PC-3 (cell line): ENCODE measurements at regions not wholly inside any gene's neighbourhood (a gene's known extent, or its start where the extent isn't known, plus 50 kb on each side); places are given as distances from the start of the nearest gene placed in this dataset.

Experiments
- ATAC-seq: fragments of 200-7000 bp; cut with Tn5 transposase; 2 replicates; pipeline ENCODE4 v1.9.1; 2020; ENCODE audit warnings: mild to moderate bottlenecking, moderate library complexity
- BruUV-seq: library from RNA; stranded (reverse); fragments of 400-500 nt; replicated peaks from 2 replicates; lab custom pipeline; 2021; lab: Mats Ljungman, UMichigan
- CTCF ChIA-PET: fragments of 300-600 bp; sonication (Branson Sonifier 250); formaldehyde crosslinking; loops from one replicate; lab custom pipeline; 2022; ENCODE audit warnings: antibody characterized with exemption; lab: Charles Lee
- POLR2A ChIA-PET: fragments of 300-600 bp; sonication (Branson Sonifier 250); formaldehyde crosslinking; loops from one replicate; lab custom pipeline; 2022; ENCODE audit warnings: antibody characterized with exemption; ENCODE audit not compliant: unreplicated experiment; lab: Charles Lee
- DNase-seq: peaks from one replicate; pipeline ENCODE4 v3.0.0-alpha.2; 2015
- H2AFZ ChIP-seq: fragments of 300-600 bp; sonication (generic); 2 replicates; pipeline ENCODE4 v1.6.0; 2016; ENCODE audit warnings: antibody characterized with exemption, low read length
- H3F3A ChIP-seq: fragments of 300-600 bp; sonication (generic); one replicate; pipeline ENCODE4 v1.6.0; 2017; ENCODE audit warnings: antibody characterized with exemption, low read length, control low read depth, mild to moderate bottlenecking; ENCODE audit not compliant: unreplicated experiment
- H3K27ac ChIP-seq: fragments of 300-600 bp; sonication (generic); 2 replicates; pipeline ENCODE4 v1.5.1; 2016; ENCODE audit warnings: mild to moderate bottlenecking, low read length
- H3K27me3 ChIP-seq: fragments of 300-600 bp; sonication (generic); 2 replicates; pipeline ENCODE4 v1.6.1; 2016; ENCODE audit warnings: low read length, mixed read lengths
- H3K36me3 ChIP-seq: fragments of 300-600 bp; sonication (generic); 2 replicates; pipeline ENCODE4 v1.6.1; 2016; ENCODE audit warnings: low read depth, mixed run types, low read length, mixed read lengths
- H3K4me1 ChIP-seq: fragments of 300-600 bp; sonication (generic); 2 replicates; pipeline ENCODE4 v1.5.1; 2016; ENCODE audit warnings: low read length; ENCODE audit not compliant: insufficient read depth
- H3K4me2 ChIP-seq: fragments of 300-600 bp; sonication (generic); 2 replicates; pipeline ENCODE4 v1.6.0; 2016; ENCODE audit warnings: low read length
- H3K4me3 ChIP-seq: fragments of 300-600 bp; sonication (generic); 2 replicates; pipeline ENCODE4 v1.5.1; 2016; ENCODE audit warnings: mild to moderate bottlenecking, low read length, mixed read lengths
- H3K79me2 ChIP-seq: fragments of 300-600 bp; sonication (generic); 2 replicates; pipeline ENCODE4 v1.6.1; 2017; ENCODE audit warnings: low read length, mixed read lengths
- H3K9ac ChIP-seq: fragments of 300-600 bp; sonication (generic); 2 replicates; pipeline ENCODE4 v1.6.0; 2016; ENCODE audit warnings: mild to moderate bottlenecking, low read length
- H3K9me2 ChIP-seq: fragments of 300-600 bp; sonication (generic); replicated peaks from 2 replicates; pipeline ENCODE4 v1.6.1; 2016; ENCODE audit warnings: mixed run types, low read length, mixed read lengths
- H3K9me3 ChIP-seq: fragments of 300-600 bp; sonication (generic); 2 replicates; pipeline ENCODE4 v1.6.1; 2016; ENCODE audit warnings: low read length, mixed read lengths
- H4K20me1 ChIP-seq: fragments of 300-600 bp; sonication (generic); 2 replicates; pipeline ENCODE4 v1.6.1; 2016; ENCODE audit warnings: low read length, mixed read lengths
- CTCF ChIP-seq: fragments of 300-600 bp; sonication (generic); conservative IDR thresholded peaks from 2 replicates; pipeline ENCODE4 v1.5.1; 2017; ENCODE audit warnings: antibody characterized with exemption, low read depth, mild to moderate bottlenecking, low read length
- EZH2 ChIP-seq: fragments of 300-600 bp; sonication (generic); IDR thresholded peaks from one replicate; pipeline ENCODE4 v1.6.1; 2017; ENCODE audit warnings: antibody characterized with exemption, mild to moderate bottlenecking, low read length; ENCODE audit not compliant: unreplicated experiment
- EZH2phosphoT487 ChIP-seq: fragments of 300-600 bp; sonication (generic); IDR thresholded peaks from 2 replicates; pipeline ENCODE4 v1.6.1; 2018; ENCODE audit warnings: mild to moderate bottlenecking, antibody characterized with exemption, low read length, borderline replicate concordance
- intact Hi-C: fragments of 100-400 bp; cut with micrococcal nuclease; formaldehyde crosslinking; loops from 2 replicates; pipeline ENCODE4 v1.9.0; 2023

DNA sequence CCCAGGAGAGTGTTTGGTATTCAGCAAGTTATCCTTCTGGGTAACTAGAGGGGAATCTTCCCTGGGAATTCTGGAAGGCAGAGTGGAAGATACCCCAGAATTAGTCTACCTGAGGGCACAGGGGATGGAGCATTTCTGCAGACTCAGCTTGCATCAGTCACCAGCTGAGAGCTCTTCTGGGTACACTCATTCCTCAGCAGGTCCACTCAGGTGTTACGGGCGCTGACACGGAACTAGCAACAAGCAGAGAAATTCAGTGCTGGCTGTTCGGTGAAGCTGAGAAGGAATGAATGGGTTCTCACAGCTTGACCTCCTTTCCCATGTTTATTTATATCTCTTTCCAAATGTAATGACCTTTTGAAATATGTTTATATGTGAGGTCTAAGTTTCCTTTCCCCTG lies 106.0 kb upstream of the PNPLA4 start:
- H3K9ac ChIP-seq: no peak overlapping the region
- no peaks in the 10 kb centered on the region for H4K20me1 ChIP-seq
- BruUV-seq: no TSS peak
- no peak overlapping the region for H3K27ac ChIP-seq
- H3K36me3 ChIP-seq: no peaks in the 10 kb centered on the region
- intact Hi-C loops: no loop called here
- TF ChIP-seq CTCF (no peak), EZH2phosphoT487 (no peak), EZH2 (no peak)
- DNase-seq (no peak), ATAC-seq (no peak)
- CTCF ChIA-PET: no interaction called here
- H3K4me3 ChIP-seq: no peak overlapping the region
- H3K4me1 ChIP-seq: peaks cover 13% of the 10 kb centered on the region
- no peaks in the 10 kb centered on the region for H3K79me2 ChIP-seq
- H3K9me3 ChIP-seq: no peaks in the 10 kb centered on the region
- POLR2A ChIA-PET: no interaction called here
- H3F3A ChIP-seq: no peaks in the 10 kb centered on the region
- no peaks in the 10 kb centered on the region for H3K27me3 ChIP-seq
- H3K4me2 ChIP-seq: no peak overlapping the region
- H2AFZ ChIP-seq: no peak overlapping the region
- no peaks in the 10 kb centered on the region for H3K9me2 ChIP-seq

DNA sequence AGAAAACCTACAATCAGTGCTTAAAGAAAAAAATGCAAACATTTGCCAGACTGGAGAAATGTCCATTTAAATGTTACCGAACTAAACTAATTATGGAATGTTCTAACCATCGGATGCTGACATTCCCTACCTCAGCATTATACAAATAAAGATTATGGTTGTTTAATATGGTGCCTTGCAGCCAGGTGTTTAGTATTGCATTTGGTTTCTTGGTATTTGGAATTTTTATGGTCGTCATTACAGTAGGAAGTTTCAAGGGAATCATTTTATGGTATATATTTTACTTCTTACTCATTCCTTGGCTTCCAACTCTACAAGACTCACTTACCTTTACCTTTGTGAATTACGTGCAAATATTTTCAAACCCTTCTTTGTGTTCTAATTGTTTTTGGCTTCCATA lies 103.1 kb upstream of the PNPLA4 start:
- Histone ChIP-seq H3K9me2 (no peaks in the 10 kb centered on the region), H3K4me2 (no peak overlapping the region), H2AFZ (no peak overlapping the region), H3K9ac (no peak overlapping the region), H3F3A (no peaks in the 10 kb centered on the region), H3K4me1 (peaks cover 13% of the 10 kb centered on the region), H3K36me3 (no peaks in the 10 kb centered on the region), H3K27ac (peak overlapping the region; percentile 57), H3K27me3 (no peaks in the 10 kb centered on the region), H3K79me2 (no peaks in the 10 kb centered on the region), H3K4me3 (no peak overlapping the region), H3K9me3 (no peaks in the 10 kb centered on the region), H4K20me1 (no peaks in the 10 kb centered on the region)
- intact Hi-C loops: no loop called here
- CTCF ChIA-PET: no interaction called here
- ATAC-seq (peak; percentile 68), DNase-seq (peak; percentile 42)
- TF ChIP-seq CTCF (no peak), EZH2 (no peak), EZH2phosphoT487 (no peak)
- no TSS peak for BruUV-seq
- POLR2A ChIA-PET: no interaction called here

DNA sequence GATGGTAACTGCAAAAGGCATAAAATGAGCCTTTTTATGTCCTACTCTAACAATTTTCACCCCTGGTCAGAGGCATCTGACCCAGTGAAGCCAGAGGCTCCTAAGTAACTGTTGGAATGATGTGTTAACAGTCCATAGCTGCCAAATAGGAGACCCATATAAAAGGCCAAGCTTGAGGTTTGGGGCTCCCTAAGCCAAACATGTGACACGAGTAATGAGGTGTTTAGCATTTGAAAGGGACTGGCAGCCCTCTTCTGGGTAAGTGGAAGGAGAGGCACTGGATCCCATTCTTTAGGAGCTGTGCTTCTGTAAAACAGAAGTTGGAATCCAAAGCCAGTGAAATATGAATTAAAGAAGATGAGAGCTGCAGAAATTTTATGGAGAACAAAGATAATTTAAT lies 100.6 kb upstream of the PNPLA4 start:
- DNase-seq: no peak
- H3F3A ChIP-seq: no peaks in the 10 kb centered on the region
- intact Hi-C loops: no loop called here
- no peak overlapping the region for H3K27ac ChIP-seq
- H4K20me1 ChIP-seq: no peaks in the 10 kb centered on the region
- no peaks in the 10 kb centered on the region for H3K27me3 ChIP-seq
- no peak overlapping the region for H3K4me3 ChIP-seq
- H3K79me2 ChIP-seq: no peaks in the 10 kb centered on the region
- no peak for TF ChIP-seq EZH2
- no peak for TF ChIP-seq CTCF
- no peak for TF ChIP-seq EZH2phosphoT487
- H3K9ac ChIP-seq: no peak overlapping the region
- H3K9me2 ChIP-seq: no peaks in the 10 kb centered on the region
- H2AFZ ChIP-seq: no peak overlapping the region
- no peak for ATAC-seq
- POLR2A ChIA-PET: no interaction called here
- CTCF ChIA-PET: no interaction called here
- H3K9me3 ChIP-seq: no peaks in the 10 kb centered on the region
- BruUV-seq: no TSS peak
- peaks cover 13% of the 10 kb centered on the region for H3K4me1 ChIP-seq
- H3K36me3 ChIP-seq: no peaks in the 10 kb centered on the region
- H3K4me2 ChIP-seq: no peak overlapping the region
